ENCODE measurements at regions not wholly inside any gene's neighbourhood (a gene's known extent, or its start where the extent isn't known, plus 50 kb on each side); places are given as distances from the start of the nearest gene placed in this dataset.

GRCh38 chr10:84993251-84994035 is 665.1 kb downstream of the CCSER2 start:
- Mint-ChIP-seq H3K27ac (no peak overlapping the region), H3K4me3 (no peak overlapping the region), H3K36me3 (no peaks in the 10 kb centered on the region), H3K4me1 (no peaks in the 10 kb centered on the region), H3K9me3 (no peaks in the 10 kb centered on the region), H3K27me3 (no peaks in the 10 kb centered on the region)

GRCh38 chr10:84994722-84995121 is 666.3 kb downstream of the CCSER2 start:
- Mint-ChIP-seq H3K27me3 (no peaks in the 10 kb centered on the region), H3K9me3 (no peaks in the 10 kb centered on the region), H3K27ac (no peak overlapping the region), H3K36me3 (no peaks in the 10 kb centered on the region), H3K4me1 (no peaks in the 10 kb centered on the region), H3K4me3 (no peak overlapping the region)

GRCh38 chr10:84996580-84996979 is 668.2 kb downstream of the CCSER2 start:
- Mint-ChIP-seq H3K4me1 (no peaks in the 10 kb centered on the region), H3K4me3 (no peak overlapping the region), H3K27me3 (no peaks in the 10 kb centered on the region), H3K27ac (no peak overlapping the region), H3K9me3 (no peaks in the 10 kb centered on the region), H3K36me3 (no peaks in the 10 kb centered on the region)

- no peak overlapping the region for H3K4me3 Mint-ChIP-seq
Observed at GRCh38 chr10:84997870-84998269, 669.5 kb downstream of the CCSER2 start.

GRCh38 chr10:84999929-85000328 is 671.5 kb downstream of the CCSER2 start:
- no peaks in the 10 kb centered on the region for H3K27me3 Mint-ChIP-seq
- H3K4me1 Mint-ChIP-seq: no peaks in the 10 kb centered on the region
- no peak overlapping the region for H3K4me3 Mint-ChIP-seq
- H3K27ac Mint-ChIP-seq: no peak overlapping the region
- H3K9me3 Mint-ChIP-seq: no peaks in the 10 kb centered on the region
- no peaks in the 10 kb centered on the region for H3K36me3 Mint-ChIP-seq

More at GRCh38 chr10:84997870-84998269, 669.5 kb downstream of the CCSER2 start:
- H3K9me3 Mint-ChIP-seq: no peaks in the 10 kb centered on the region
- H3K36me3 Mint-ChIP-seq: no peaks in the 10 kb centered on the region
- H3K4me1 Mint-ChIP-seq: no peaks in the 10 kb centered on the region
- H3K27ac Mint-ChIP-seq: no peak overlapping the region
- no peaks in the 10 kb centered on the region for H3K27me3 Mint-ChIP-seq

- H3K4me1 Mint-ChIP-seq: no peaks in the 10 kb centered on the region
- H3K27ac Mint-ChIP-seq: no peak overlapping the region
- no peaks in the 10 kb centered on the region for H3K36me3 Mint-ChIP-seq
- H3K27me3 Mint-ChIP-seq: no peaks in the 10 kb centered on the region
- no peaks in the 10 kb centered on the region for H3K9me3 Mint-ChIP-seq
- no peak overlapping the region for H3K4me3 Mint-ChIP-seq
Observed at GRCh38 chr10:85003083-85003482, 674.7 kb downstream of the CCSER2 start.

- Mint-ChIP-seq H3K9me3 (peaks cover 6% of the 10 kb centered on the region), H3K36me3 (no peaks in the 10 kb centered on the region), H3K4me1 (no peaks in the 10 kb centered on the region), H3K27me3 (no peaks in the 10 kb centered on the region), H3K4me3 (no peak overlapping the region), H3K27ac (no peak overlapping the region)
Observed at GRCh38 chr10:85008488-85009184, 680.2 kb downstream of the CCSER2 start.

- H3K4me1 Mint-ChIP-seq: no peaks in the 10 kb centered on the region
- H3K27ac Mint-ChIP-seq: no peak overlapping the region
- no peaks in the 10 kb centered on the region for H3K27me3 Mint-ChIP-seq
- H3K36me3 Mint-ChIP-seq: no peaks in the 10 kb centered on the region
- H3K4me3 Mint-ChIP-seq: no peak overlapping the region
- H3K9me3 Mint-ChIP-seq: peaks cover 6% of the 10 kb centered on the region
Observed at GRCh38 chr10:85012305-85012704, 683.9 kb downstream of the CCSER2 start.

- Mint-ChIP-seq H3K4me3 (no peak overlapping the region), H3K27me3 (no peaks in the 10 kb centered on the region), H3K27ac (no peak overlapping the region), H3K9me3 (peaks cover 4% of the 10 kb centered on the region), H3K36me3 (no peaks in the 10 kb centered on the region), H3K4me1 (no peaks in the 10 kb centered on the region)
Observed at GRCh38 chr10:85026878-85027467, 698.6 kb downstream of the CCSER2 start.

- H3K9me3 Mint-ChIP-seq: peaks cover 13% of the 10 kb centered on the region
- H3K4me3 Mint-ChIP-seq: no peak overlapping the region
- no peak overlapping the region for H3K27ac Mint-ChIP-seq
- no peaks in the 10 kb centered on the region for H3K27me3 Mint-ChIP-seq
- H3K36me3 Mint-ChIP-seq: no peaks in the 10 kb centered on the region
- H3K4me1 Mint-ChIP-seq: no peaks in the 10 kb centered on the region
Observed at GRCh38 chr10:85032981-85033380, 704.6 kb downstream of the CCSER2 start.

GRCh38 chr10:85036661-85037060 is 708.3 kb downstream of the CCSER2 start:
- no peaks in the 10 kb centered on the region for H3K36me3 Mint-ChIP-seq
- peaks cover 29% of the 10 kb centered on the region for H3K9me3 Mint-ChIP-seq
- no peaks in the 10 kb centered on the region for H3K27me3 Mint-ChIP-seq
- H3K4me3 Mint-ChIP-seq: no peak overlapping the region
- no peak overlapping the region for H3K27ac Mint-ChIP-seq
- H3K4me1 Mint-ChIP-seq: no peaks in the 10 kb centered on the region

- Mint-ChIP-seq H3K9me3 (peaks cover 34% of the 10 kb centered on the region), H3K27me3 (no peaks in the 10 kb centered on the region), H3K4me1 (no peaks in the 10 kb centered on the region), H3K4me3 (no peak overlapping the region), H3K27ac (no peak overlapping the region), H3K36me3 (no peaks in the 10 kb centered on the region)
Observed at GRCh38 chr10:85039311-85039710, 710.9 kb downstream of the CCSER2 start.

GRCh38 chr10:85043207-85043606 is 714.8 kb downstream of the CCSER2 start:
- Mint-ChIP-seq H3K9me3 (peaks cover 24% of the 10 kb centered on the region), H3K36me3 (no peaks in the 10 kb centered on the region), H3K4me1 (no peaks in the 10 kb centered on the region), H3K27ac (no peak overlapping the region), H3K4me3 (no peak overlapping the region), H3K27me3 (no peaks in the 10 kb centered on the region)

- no peaks in the 10 kb centered on the region for H3K36me3 Mint-ChIP-seq
- no peak overlapping the region for H3K4me3 Mint-ChIP-seq
- no peaks in the 10 kb centered on the region for H3K4me1 Mint-ChIP-seq
- no peaks in the 10 kb centered on the region for H3K27me3 Mint-ChIP-seq
- no peak overlapping the region for H3K27ac Mint-ChIP-seq
- peaks cover 15% of the 10 kb centered on the region for H3K9me3 Mint-ChIP-seq
Observed at GRCh38 chr10:85045046-85045445, 716.7 kb downstream of the CCSER2 start.

GRCh38 chr10:85047170-85047834 is 718.9 kb downstream of the CCSER2 start:
- Mint-ChIP-seq H3K4me3 (no peak overlapping the region), H3K27ac (no peak overlapping the region), H3K9me3 (peaks cover 6% of the 10 kb centered on the region), H3K27me3 (no peaks in the 10 kb centered on the region), H3K4me1 (no peaks in the 10 kb centered on the region), H3K36me3 (no peaks in the 10 kb centered on the region)

- Mint-ChIP-seq H3K27me3 (no peaks in the 10 kb centered on the region), H3K4me3 (no peak overlapping the region), H3K36me3 (no peaks in the 10 kb centered on the region), H3K9me3 (peaks cover 5% of the 10 kb centered on the region), H3K27ac (no peak overlapping the region), H3K4me1 (no peaks in the 10 kb centered on the region)
Observed at GRCh38 chr10:85047979-85048378, 719.6 kb downstream of the CCSER2 start.
